Heart left ventricle (tissue), 16 donors: ENCODE measurements at regions not wholly inside any gene's neighbourhood (a gene's known extent, or its start where the extent isn't known, plus 50 kb on each side); places are given as distances from the start of the nearest gene placed in this dataset.

Experiments
- ATAC-seq, 4 donors: fragments of 200-7000 bp; cut with Tn5 transposase; one replicate each; pipeline ENCODE4 v1.9.1; 2020 to 2022; ENCODE audit warnings: moderate library complexity in 4 of 4, mild to moderate bottlenecking in 3 of 4, moderate number of reproducible peaks in 1 of 4
- DNase-seq, 5 donors: peaks; one replicate each; pipeline ENCODE4 v3.0.0-alpha.2; 2020
- H3K27ac ChIP-seq, 12 donors: fragments of 200-600 bp; sonication (generic) in 4 of 12; one replicate each; pipeline versions ENCODE4 v1.5.0 to v1.8.0; 2016 to 2022; ENCODE audit warnings: mild to moderate bottlenecking in 2 of 12
- H3K27me3 ChIP-seq, 9 donors: fragments of 200-600 bp; sonication (generic) in 2 of 9; one replicate each; pipeline versions ENCODE4 v1.5.1 to v1.8.0; 2016 to 2022; ENCODE audit warnings: mild to moderate bottlenecking in 3 of 9
- H3K36me3 ChIP-seq, 9 donors: fragments of 200-600 bp; sonication (generic) in 2 of 9; one replicate each; pipeline versions ENCODE4 v1.5.0 to v1.8.0; 2018 to 2022; ENCODE audit warnings: mild to moderate bottlenecking in 2 of 9
- H3K4me1 ChIP-seq, 12 donors: fragments of 200-600 bp; sonication (generic) in 4 of 12; one replicate each; pipeline versions ENCODE4 v1.5.0 to v1.8.0; 2016 to 2022; ENCODE audit warnings: mild to moderate bottlenecking in 3 of 12
- H3K4me3 ChIP-seq, 12 donors: fragments of 200-600 bp; sonication (generic) in 4 of 12; one replicate each; pipeline versions ENCODE4 v1.5.0 to v1.8.0; 2017 to 2022; ENCODE audit warnings: mild to moderate bottlenecking in 9 of 12, moderate library complexity in 4 of 12
- H3K9me3 ChIP-seq, 12 donors: fragments of 200-600 bp; sonication (generic) in 4 of 12; one replicate each; pipeline versions ENCODE4 v1.5.0 to v1.8.0; 2016 to 2022; ENCODE audit warnings: mild to moderate bottlenecking in 1 of 12
- POLR2A ChIP-seq, 2 donors: fragments of 450-650 bp; IDR thresholded peaks; one replicate each; pipeline ENCODE4 v1.6.1; 2017; ENCODE audit warnings: antibody characterized with exemption in 2 of 2, mild to moderate bottlenecking in 2 of 2, moderate library complexity in 2 of 2
- WGBS, 4 donors: extraction: QIAGEN DNeasy Blood & Tissue Kit in 2 of 4; methylation state at CpG; one replicate each; pipeline versions ENCODE4 v1.1.5 to v1.1.7; 2013 to 2018; 5-methylcytosine and 5-hydroxymethylcytosine counted together
- intact Hi-C, 10 donors: fragments of 100-400 bp; cut with DNase I; formaldehyde crosslinking; loops; one replicate each; pipeline versions ENCODE4 v1.11.1 to v1.14.2; 2022
- TF ChIP-seq, protein P1 (sequence below), 12 donors: fragments of 200-600 bp; sonication (generic) in 4 of 12; IDR thresholded peaks; one replicate each; pipeline versions ENCODE4 v1.5.0 to v1.8.0; 2018 to 2022; ENCODE audit warnings: antibody characterized with exemption in 12 of 12, mild to moderate bottlenecking in 5 of 12
- donor health status: ischemic (EF 13 %, LVEDD 7.1; RV severe dilation, severe dysfunction).
- donor health status: healthy with polysubstance abuse.
- donor health status: DM: no; HTN: yes; CAD: no.
- donor health status: DM: no; HTN: no; CAD: no.
- donor health status: ischemic (EF 25% LVEDD 6.9; RV normal size, moderate dysfunction).
- donor health status: ischemic (EF 25% LVEDD 5.7; RV mildly dilated, moderate dysfunction).
- donor health status: healthy.
- donor health status: DM: yes; HTN: yes; CAD: no.
- donor health status: ischemic (EF 35%, LVEDD 5.7; RV mildly dilated, moderate dysfunction).
- donor health status: nonischemic (EF 11% LVEDD 7.7; RV severe dilation, severe dysfunction).
- donor health status: DM: yes; HTN: yes; CAD: no.
- donor health status: PGD.
- donor health status: ischemic (EF 29% LVEDD 5.4; RV normal size, mild dysfunction).
- donor health status: nonischemic (EF 23%, LVEDD 6.1; RV moderate dilation, normal function).

- Histone ChIP-seq H3K4me1 (peaks cover 0 to 8% (median 6%) of the 10 kb centered on the region in 12 donors), H3K27ac (no peak overlapping the region), H3K27me3 (no peaks in the 10 kb centered on the region), H3K9me3 (no peaks in the 10 kb centered on the region), H3K4me3 (no peak overlapping the region), H3K36me3 (no peaks in the 10 kb centered on the region)
- intact Hi-C loops, result no loop called here
- DNase-seq, result no peak
- no peak for ATAC-seq
- WGBS, 4 donors, result 78 to 81% (median 79%) methylated on average over 4 of the region's 4 CpGs
- TF ChIP-seq, protein P1, sequence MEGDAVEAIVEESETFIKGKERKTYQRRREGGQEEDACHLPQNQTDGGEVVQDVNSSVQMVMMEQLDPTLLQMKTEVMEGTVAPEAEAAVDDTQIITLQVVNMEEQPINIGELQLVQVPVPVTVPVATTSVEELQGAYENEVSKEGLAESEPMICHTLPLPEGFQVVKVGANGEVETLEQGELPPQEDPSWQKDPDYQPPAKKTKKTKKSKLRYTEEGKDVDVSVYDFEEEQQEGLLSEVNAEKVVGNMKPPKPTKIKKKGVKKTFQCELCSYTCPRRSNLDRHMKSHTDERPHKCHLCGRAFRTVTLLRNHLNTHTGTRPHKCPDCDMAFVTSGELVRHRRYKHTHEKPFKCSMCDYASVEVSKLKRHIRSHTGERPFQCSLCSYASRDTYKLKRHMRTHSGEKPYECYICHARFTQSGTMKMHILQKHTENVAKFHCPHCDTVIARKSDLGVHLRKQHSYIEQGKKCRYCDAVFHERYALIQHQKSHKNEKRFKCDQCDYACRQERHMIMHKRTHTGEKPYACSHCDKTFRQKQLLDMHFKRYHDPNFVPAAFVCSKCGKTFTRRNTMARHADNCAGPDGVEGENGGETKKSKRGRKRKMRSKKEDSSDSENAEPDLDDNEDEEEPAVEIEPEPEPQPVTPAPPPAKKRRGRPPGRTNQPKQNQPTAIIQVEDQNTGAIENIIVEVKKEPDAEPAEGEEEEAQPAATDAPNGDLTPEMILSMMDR (IDR thresholded peaks at IDR 0.05), result no peak
- no peak for TF ChIP-seq POLR2A (IDR thresholded peaks at IDR 0.05)
Measured at GRCh38 chr13:104979281-104980030, 1556.0 kb downstream of the EFNB2 start.

DNA sequence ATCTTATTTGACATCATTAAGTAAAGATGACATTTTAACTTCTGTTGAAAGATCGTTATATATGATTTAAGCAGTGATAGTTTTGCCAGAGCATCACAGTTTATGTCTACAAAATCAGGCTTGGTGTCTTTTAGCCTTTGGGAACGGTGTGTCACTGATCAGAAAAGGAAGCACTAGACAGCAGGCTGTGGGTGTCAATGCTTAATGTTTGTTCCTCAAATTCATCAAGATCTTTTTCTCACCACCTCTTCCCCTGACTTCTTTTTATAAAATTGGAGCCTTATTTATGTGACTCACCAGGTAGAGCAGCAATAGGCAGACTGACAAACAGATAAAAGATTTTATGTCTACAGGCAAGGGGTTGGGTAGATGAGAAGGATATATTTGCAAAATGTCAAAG, 1558.5 kb downstream of the EFNB2 start:
- Histone ChIP-seq H3K27me3 (no peaks in the 10 kb centered on the region), H3K27ac (no peak overlapping the region), H3K4me3 (no peak overlapping the region), H3K36me3 (no peaks in the 10 kb centered on the region), H3K9me3 (no peaks in the 10 kb centered on the region), H3K4me1 (peaks cover 0 to 3% (median 0%) of the 10 kb centered on the region in 12 donors)
- intact Hi-C loops, result no loop called here
- DNase-seq, result no peak
- 67 to 89% (median 85%) methylated on average over 2 of the region's 2 CpGs for WGBS, 4 donors
- TF ChIP-seq POLR2A (IDR thresholded peaks at IDR 0.05), result no peak
- TF ChIP-seq, protein P1 (IDR thresholded peaks at IDR 0.05), result no peak
- no peak for ATAC-seq

DNA sequence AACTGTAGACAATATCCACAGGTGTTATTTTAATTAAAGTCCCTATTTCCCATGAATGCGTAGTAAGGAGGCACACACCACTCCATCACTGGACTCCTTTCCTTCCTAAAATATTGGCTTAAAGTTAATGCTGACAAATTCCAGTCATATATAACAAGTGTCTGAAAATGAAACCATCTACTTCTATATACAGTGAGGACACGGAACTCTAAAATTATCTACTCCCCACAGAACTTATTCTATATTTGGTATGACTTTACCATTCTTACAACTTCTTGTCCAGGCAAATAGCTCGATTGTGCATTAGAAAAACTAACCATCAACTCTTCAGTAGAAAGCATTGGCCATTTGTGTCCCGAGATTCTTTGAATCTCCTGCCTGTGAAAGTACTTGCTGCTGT, 1560.2 kb downstream of the EFNB2 start:
- Histone ChIP-seq H3K4me3 (no peak overlapping the region), H3K36me3 (no peaks in the 10 kb centered on the region), H3K4me1 (peaks cover 0 to 3% (median 0%) of the 10 kb centered on the region in 12 donors), H3K9me3 (no peaks in the 10 kb centered on the region), H3K27ac (no peak overlapping the region), H3K27me3 (no peaks in the 10 kb centered on the region)
- DNase-seq (no peak), ATAC-seq (no peak)
- WGBS, 4 donors, result 48 to 53% (median 51%) methylated on average over 4 of the region's 4 CpGs
- intact Hi-C loops, result no loop called here
- TF ChIP-seq POLR2A (IDR thresholded peaks at IDR 0.05), result no peak
- TF ChIP-seq, protein P1 (IDR thresholded peaks at IDR 0.05), result no peak

DNA sequence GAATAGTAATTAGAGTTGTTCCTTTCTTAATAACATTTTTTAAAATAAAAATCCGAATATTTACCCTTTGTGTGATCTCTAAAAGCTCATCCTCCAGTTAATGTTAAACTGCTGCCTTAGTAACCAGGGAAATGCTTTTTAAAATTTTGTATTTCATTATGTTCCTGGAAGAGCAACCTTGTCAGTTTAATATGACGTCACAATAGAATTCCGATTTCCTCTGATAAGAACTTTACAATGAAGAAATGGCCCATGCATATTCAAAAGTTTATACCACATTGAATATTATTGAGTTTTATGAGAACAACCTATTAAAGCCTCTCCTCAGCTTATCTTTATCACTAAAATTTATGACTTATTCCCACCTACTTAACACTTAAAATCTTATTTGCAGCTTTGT, 1566.6 kb downstream of the EFNB2 start:
- Histone ChIP-seq H3K27me3 (no peaks in the 10 kb centered on the region), H3K27ac (no peak overlapping the region), H3K36me3 (no peaks in the 10 kb centered on the region), H3K9me3 (no peaks in the 10 kb centered on the region), H3K4me3 (no peak overlapping the region), H3K4me1 (no peaks in the 10 kb centered on the region)
- ATAC-seq, result no peak
- DNase-seq, result no peak
- intact Hi-C loops, result no loop called here
- WGBS, 4 donors, result 88 to 94% (median 92%) methylated on average over 3 of the region's 3 CpGs
- TF ChIP-seq, protein P1 (IDR thresholded peaks at IDR 0.05), result no peak
- no peak for TF ChIP-seq POLR2A (IDR thresholded peaks at IDR 0.05)
